ENCODE measurements at regions not wholly inside any gene's neighbourhood (a gene's known extent, or its start where the extent isn't known, plus 50 kb on each side); places are given as distances from the start of the nearest gene placed in this dataset.
A peak's percentile ranks its signal among the peaks of the same experiment; 100 is the strongest.
"Not testable (repeated sequence)": the region's sequence is repeated elsewhere in the genome, so short reads cannot be mapped to it uniquely, and the experiment has no call there.

- H3K4ac ChIP-seq (replicated peaks; ENCODE audit: insufficient read length, low read depth, low read length); FAIRE-seq; H2BK5ac ChIP-seq (ENCODE audit: low read depth, low read length); CTCF ChIA-PET (ENCODE audit: partially characterized antibody); H4K8ac ChIP-seq (ENCODE audit: extremely low read depth, insufficient read depth, low read length); H3K4me2 ChIP-seq (ENCODE audit: insufficient read depth in 1 of 2, low read depth in 2 of 2, low read length in 2 of 2); POLR2A ChIA-PET (ENCODE audit: partially characterized antibody); H2AK5ac ChIP-seq (ENCODE audit: low read depth, low read length); H3K18ac ChIP-seq (ENCODE audit: extremely low read depth, low read length); H3K23ac ChIP-seq (ENCODE audit: insufficient read length); H2BK12ac ChIP-seq (ENCODE audit: low read depth, low read length); H2BK120ac ChIP-seq (replicated peaks; ENCODE audit: low read depth, low read length); H3K79me1 ChIP-seq (ENCODE audit: low read depth, low read length); H3K4me3 ChIP-seq (ENCODE audit: extremely low read depth in 1 of 4, insufficient read depth in 2 of 4, low read depth in 3 of 4, low read length in 4 of 4); H2BK15ac ChIP-seq (ENCODE audit: low read length); H2BK20ac ChIP-seq (ENCODE audit: low read length); H3K27ac ChIP-seq (ENCODE audit: low read depth, low read length); H4K91ac ChIP-seq (replicated peaks; ENCODE audit: insufficient read length, low read length); DNase-seq (ENCODE audit: low read depth in 1 of 2, low spot score in 2 of 2); H3K9ac ChIP-seq (replicated peaks in 1 of 4; ENCODE audit: extremely low read depth in 1 of 4, low read depth in 3 of 4, low read length in 3 of 4); H3K27me3 ChIP-seq (replicated peaks in 1 of 4; ENCODE audit: control insufficient read depth in 3 of 4, extremely low read depth in 1 of 4, insufficient read depth in 3 of 4, low read length in 3 of 4); H3K56ac ChIP-seq (replicated peaks; ENCODE audit: insufficient read length, low read depth, low read length); H4K20me1 ChIP-seq (replicated peaks in 1 of 2; ENCODE audit: control insufficient read depth in 1 of 2, insufficient read depth in 2 of 2, low read length in 2 of 2); H4K5ac ChIP-seq (ENCODE audit: insufficient read length, low read depth, low read length); H3K23me2 ChIP-seq (ENCODE audit: low read depth, low read length); H2AFZ ChIP-seq (ENCODE audit: low read length); H3K36me3 ChIP-seq (ENCODE audit: control insufficient read depth in 2 of 4, insufficient read depth in 4 of 4, low read length in 3 of 4); H3K4me1 ChIP-seq (replicated peaks in 1 of 4; ENCODE audit: control insufficient read depth in 3 of 4, insufficient read depth in 4 of 4, low read length in 3 of 4); H3K79me2 ChIP-seq (ENCODE audit: control insufficient read depth in 1 of 2, insufficient read depth in 2 of 2, low read length in 2 of 2); H3K14ac ChIP-seq (ENCODE audit: insufficient read length): not testable (repeated sequence)
- WGBS, 2 experiments (ENCODE audit: extremely low coverage in 1 of 2, insufficient coverage in 1 of 2, insufficient read length in 1 of 2, insufficient replicate concordance in 2 of 2, low coverage in 1 of 2, low lambda C conversion rate in 2 of 2, missing lambda C conversion rate in 1 of 2): 92% methylated on average over 1 of the region's 5 CpGs; no CpG with 5 or more reads in 1 of the 2 experiments
- H3K9me3 ChIP-seq (ENCODE audit: insufficient read depth in 2 of 2, low read depth in 1 of 2, low read length in 1 of 2): peaks cover 13 to 41% of the 10 kb centered on the region in 2 experiments; a peak in 3 of 4 replicates
Measured at GRCh38 chr14:106770158-106770672, 1243.8 kb downstream of the TMEM121 start.

GRCh38 chr14:106774889-106775480 is 1248.6 kb downstream of the TMEM121 start:
- H3K4ac ChIP-seq (replicated peaks; ENCODE audit: insufficient read length, low read depth, low read length); H2AK5ac ChIP-seq (ENCODE audit: low read depth, low read length); H3K27me3 ChIP-seq (replicated peaks in 1 of 4; ENCODE audit: control insufficient read depth in 3 of 4, extremely low read depth in 1 of 4, insufficient read depth in 3 of 4, low read length in 3 of 4); H2BK20ac ChIP-seq (ENCODE audit: low read length); H3K23me2 ChIP-seq (ENCODE audit: low read depth, low read length); H3K14ac ChIP-seq (ENCODE audit: insufficient read length); H2BK15ac ChIP-seq (ENCODE audit: low read length); H3K56ac ChIP-seq (replicated peaks; ENCODE audit: insufficient read length, low read depth, low read length); FAIRE-seq; H3K4me3 ChIP-seq (ENCODE audit: extremely low read depth in 1 of 4, insufficient read depth in 2 of 4, low read depth in 3 of 4, low read length in 4 of 4); H3K27ac ChIP-seq (ENCODE audit: low read depth, low read length); H2AFZ ChIP-seq (ENCODE audit: low read length); H3K79me2 ChIP-seq (ENCODE audit: control insufficient read depth in 1 of 2, insufficient read depth in 2 of 2, low read length in 2 of 2); H3K4me2 ChIP-seq (ENCODE audit: insufficient read depth in 1 of 2, low read depth in 2 of 2, low read length in 2 of 2); H4K8ac ChIP-seq (ENCODE audit: extremely low read depth, insufficient read depth, low read length); H2BK5ac ChIP-seq (ENCODE audit: low read depth, low read length); H3K9ac ChIP-seq (replicated peaks in 1 of 4; ENCODE audit: extremely low read depth in 1 of 4, low read depth in 3 of 4, low read length in 3 of 4); H4K20me1 ChIP-seq (replicated peaks in 1 of 2; ENCODE audit: control insufficient read depth in 1 of 2, insufficient read depth in 2 of 2, low read length in 2 of 2); H4K5ac ChIP-seq (ENCODE audit: insufficient read length, low read depth, low read length); H2BK120ac ChIP-seq (replicated peaks; ENCODE audit: low read depth, low read length); H2BK12ac ChIP-seq (ENCODE audit: low read depth, low read length); H3K23ac ChIP-seq (ENCODE audit: insufficient read length); POLR2A ChIA-PET (ENCODE audit: partially characterized antibody); H4K91ac ChIP-seq (replicated peaks; ENCODE audit: insufficient read length, low read length); CTCF ChIA-PET (ENCODE audit: partially characterized antibody); H3K4me1 ChIP-seq (replicated peaks in 1 of 4; ENCODE audit: control insufficient read depth in 3 of 4, insufficient read depth in 4 of 4, low read length in 3 of 4); H3K79me1 ChIP-seq (ENCODE audit: low read depth, low read length); H3K36me3 ChIP-seq (ENCODE audit: control insufficient read depth in 2 of 4, insufficient read depth in 4 of 4, low read length in 3 of 4); H3K18ac ChIP-seq (ENCODE audit: extremely low read depth, low read length): not testable (repeated sequence)
- DNase-seq (ENCODE audit: low read depth in 1 of 2, low spot score in 2 of 2): peak in 1 of 2 experiments; percentile 39
- 58% methylated on average over 11 of the region's 11 CpGs; no CpG with 5 or more reads in 1 of the 2 experiments for WGBS, 2 experiments (ENCODE audit: extremely low coverage in 1 of 2, insufficient coverage in 1 of 2, insufficient read length in 1 of 2, insufficient replicate concordance in 2 of 2, low coverage in 1 of 2, low lambda C conversion rate in 2 of 2, missing lambda C conversion rate in 1 of 2)
- H3K9me3 ChIP-seq (ENCODE audit: insufficient read depth in 2 of 2, low read depth in 1 of 2, low read length in 1 of 2): peaks cover 21 to 46% of the 10 kb centered on the region in 2 experiments

All from H1 (cell line).